Ishikawa (cell line): ENCODE measurements at regions not wholly inside any gene's neighbourhood (a gene's known extent, or its start where the extent isn't known, plus 50 kb on each side); places are given as distances from the start of the nearest gene placed in this dataset.

ENCODE experiments used
- CEBPB ChIP-seq: IDR thresholded peaks from 2 replicates; pipeline ENCODE4 v1.6.1; 2012
- CREB1 ChIP-seq: IDR thresholded peaks from 2 replicates; pipeline ENCODE4 v1.6.1; 2012; ENCODE audit warnings: low read depth
- EGR1 ChIP-seq: IDR thresholded peaks from 2 replicates; pipeline ENCODE4 v1.6.1; 2012
- EP300 ChIP-seq: IDR thresholded peaks from 2 replicates; pipeline ENCODE4 v1.6.1; 2012; ENCODE audit warnings: borderline replicate concordance
- FOXM1 ChIP-seq: IDR thresholded peaks from 2 replicates; pipeline ENCODE4 v1.6.1; 2012; ENCODE audit warnings: low read depth, borderline replicate concordance
- MAX ChIP-seq: IDR thresholded peaks from 2 replicates; pipeline ENCODE4 v1.6.1; 2012
- NFIC ChIP-seq: IDR thresholded peaks from 2 replicates; pipeline ENCODE4 v1.6.1; 2012
- RAD21 ChIP-seq: IDR thresholded peaks from 2 replicates; pipeline ENCODE4 v1.6.1; 2012; ENCODE audit warnings: low read depth
- TAF1 ChIP-seq: IDR thresholded peaks from 2 replicates; pipeline ENCODE4 v1.6.1; 2012; ENCODE audit warnings: low read depth, mild to moderate bottlenecking
- TCF12 ChIP-seq: IDR thresholded peaks from 2 replicates; pipeline ENCODE4 v1.6.1; 2012; ENCODE audit warnings: low read depth
- TEAD4 ChIP-seq: IDR thresholded peaks from 2 replicates; pipeline ENCODE4 v1.6.1; 2012
- YY1 ChIP-seq: IDR thresholded peaks from 2 replicates; pipeline ENCODE4 v1.6.1; 2012; ENCODE audit warnings: low read depth
- ZBTB7A ChIP-seq: IDR thresholded peaks from 2 replicates; pipeline ENCODE4 v1.6.1; 2012; ENCODE audit warnings: low read depth
- TF ChIP-seq, protein P1 (sequence below): IDR thresholded peaks from 2 replicates; pipeline ENCODE4 v1.6.1; 2012; ENCODE audit warnings: low read depth, mild to moderate bottlenecking
- TF ChIP-seq, protein P2 (sequence below): IDR thresholded peaks from 2 replicates; pipeline ENCODE4 v1.6.1; 2012

- TF ChIP-seq FOXM1 (no peak), TAF1 (no peak), ZBTB7A (no peak), CEBPB (no peak), EP300 (no peak), EGR1 (no peak), NFIC (no peak), TEAD4 (no peak), CREB1 (no peak)
- TF ChIP-seq, protein P1, sequence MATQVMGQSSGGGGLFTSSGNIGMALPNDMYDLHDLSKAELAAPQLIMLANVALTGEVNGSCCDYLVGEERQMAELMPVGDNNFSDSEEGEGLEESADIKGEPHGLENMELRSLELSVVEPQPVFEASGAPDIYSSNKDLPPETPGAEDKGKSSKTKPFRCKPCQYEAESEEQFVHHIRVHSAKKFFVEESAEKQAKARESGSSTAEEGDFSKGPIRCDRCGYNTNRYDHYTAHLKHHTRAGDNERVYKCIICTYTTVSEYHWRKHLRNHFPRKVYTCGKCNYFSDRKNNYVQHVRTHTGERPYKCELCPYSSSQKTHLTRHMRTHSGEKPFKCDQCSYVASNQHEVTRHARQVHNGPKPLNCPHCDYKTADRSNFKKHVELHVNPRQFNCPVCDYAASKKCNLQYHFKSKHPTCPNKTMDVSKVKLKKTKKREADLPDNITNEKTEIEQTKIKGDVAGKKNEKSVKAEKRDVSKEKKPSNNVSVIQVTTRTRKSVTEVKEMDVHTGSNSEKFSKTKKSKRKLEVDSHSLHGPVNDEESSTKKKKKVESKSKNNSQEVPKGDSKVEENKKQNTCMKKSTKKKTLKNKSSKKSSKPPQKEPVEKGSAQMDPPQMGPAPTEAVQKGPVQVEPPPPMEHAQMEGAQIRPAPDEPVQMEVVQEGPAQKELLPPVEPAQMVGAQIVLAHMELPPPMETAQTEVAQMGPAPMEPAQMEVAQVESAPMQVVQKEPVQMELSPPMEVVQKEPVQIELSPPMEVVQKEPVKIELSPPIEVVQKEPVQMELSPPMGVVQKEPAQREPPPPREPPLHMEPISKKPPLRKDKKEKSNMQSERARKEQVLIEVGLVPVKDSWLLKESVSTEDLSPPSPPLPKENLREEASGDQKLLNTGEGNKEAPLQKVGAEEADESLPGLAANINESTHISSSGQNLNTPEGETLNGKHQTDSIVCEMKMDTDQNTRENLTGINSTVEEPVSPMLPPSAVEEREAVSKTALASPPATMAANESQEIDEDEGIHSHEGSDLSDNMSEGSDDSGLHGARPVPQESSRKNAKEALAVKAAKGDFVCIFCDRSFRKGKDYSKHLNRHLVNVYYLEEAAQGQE = no peak
- TF ChIP-seq, protein P2, sequence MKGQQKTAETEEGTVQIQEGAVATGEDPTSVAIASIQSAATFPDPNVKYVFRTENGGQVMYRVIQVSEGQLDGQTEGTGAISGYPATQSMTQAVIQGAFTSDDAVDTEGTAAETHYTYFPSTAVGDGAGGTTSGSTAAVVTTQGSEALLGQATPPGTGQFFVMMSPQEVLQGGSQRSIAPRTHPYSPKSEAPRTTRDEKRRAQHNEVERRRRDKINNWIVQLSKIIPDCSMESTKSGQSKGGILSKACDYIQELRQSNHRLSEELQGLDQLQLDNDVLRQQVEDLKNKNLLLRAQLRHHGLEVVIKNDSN = no peak
These were observed 1113.5 kb upstream of the AUTS2 start for GRCh38 chr7:68484731-68485130.

GRCh38 chr7:68485253-68485917, 1112.9 kb upstream of the AUTS2 start:
- TF ChIP-seq, protein P2 = no peak
- no peak for TF ChIP-seq EGR1
- no peak for TF ChIP-seq FOXM1
- TF ChIP-seq TEAD4 = no peak
- no peak for TF ChIP-seq YY1
- TF ChIP-seq NFIC = no peak

GRCh38 chr7:68488341-68489060, 1109.8 kb upstream of the AUTS2 start:
- TF ChIP-seq TEAD4 = no peak
- no peak for TF ChIP-seq CREB1
- TF ChIP-seq EGR1 = no peak
- no peak for TF ChIP-seq ZBTB7A
- TF ChIP-seq TAF1 = no peak
- TF ChIP-seq YY1 = no peak
- no peak for TF ChIP-seq CEBPB
- TF ChIP-seq, protein P1 = no peak
- no peak for TF ChIP-seq RAD21
- TF ChIP-seq TCF12 = no peak

DNA sequence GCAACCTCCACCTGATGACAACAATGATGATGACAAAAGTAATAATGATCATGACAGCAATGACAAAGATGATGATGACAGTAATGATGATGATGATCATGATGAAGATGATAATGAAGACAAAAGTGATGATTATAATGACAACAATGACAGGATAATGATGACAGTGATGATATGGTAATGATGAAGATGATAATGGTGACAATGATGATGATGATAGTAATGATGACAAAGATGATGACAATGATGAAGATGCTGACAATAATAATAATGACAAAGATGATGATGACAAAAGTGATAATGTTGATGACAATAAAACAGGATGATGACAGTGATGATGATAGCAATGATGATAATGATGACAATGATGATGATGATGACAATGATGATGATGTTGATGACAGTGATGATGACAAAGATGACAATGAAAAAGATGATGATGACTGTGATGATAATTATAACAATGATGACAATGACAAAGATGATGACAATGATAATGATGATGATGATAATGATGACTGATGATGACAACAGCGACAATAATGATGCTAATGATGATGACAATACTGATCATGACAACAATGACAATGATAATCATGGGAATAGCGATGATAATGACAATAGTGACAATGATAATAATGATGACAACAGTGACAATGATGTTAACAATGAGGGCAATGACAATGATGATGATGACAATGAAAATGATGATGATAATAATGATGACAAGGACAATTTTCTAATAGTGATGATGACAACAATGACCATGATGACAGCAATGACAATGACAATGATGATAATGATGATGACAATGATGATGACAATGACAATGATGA, 1106.5 kb upstream of the AUTS2 start:
- TF ChIP-seq CREB1 = no peak
- no peak for TF ChIP-seq TAF1
- no peak for TF ChIP-seq YY1
- TF ChIP-seq, protein P2 = no peak
- no peak for TF ChIP-seq MAX
- no peak for TF ChIP-seq ZBTB7A
- TF ChIP-seq EGR1 = no peak
- TF ChIP-seq RAD21 = no peak
- no peak for TF ChIP-seq TEAD4
- TF ChIP-seq, protein P1 = no peak
- no peak for TF ChIP-seq TCF12
- no peak for TF ChIP-seq EP300
- no peak for TF ChIP-seq FOXM1
- no peak for TF ChIP-seq CEBPB
- TF ChIP-seq NFIC = no peak
